H1 (cell line): ENCODE measurements at regions not wholly inside any gene's neighbourhood (a gene's known extent, or its start where the extent isn't known, plus 50 kb on each side); places are given as distances from the start of the nearest gene placed in this dataset.

Experiments
- CTCF ChIA-PET: fragments of 300-600 bp; sonication (Branson Sonifier 250); formaldehyde crosslinking; loops from one replicate; lab custom pipeline; 2021; ENCODE audit not compliant: partially characterized antibody; lab: Charles Lee
- POLR2A ChIA-PET: fragments of 300-600 bp; sonication (Branson Sonifier 250); formaldehyde crosslinking; loops from one replicate; lab custom pipeline; 2021; ENCODE audit warnings: inconsistent platforms; ENCODE audit not compliant: partially characterized antibody; lab: Charles Lee
- DNase-seq, 2 experiments: peaks; one replicate each; pipeline versions ENCODE4 v3.0.0 to v3.0.0-alpha.2; 2010 to 2022; ENCODE audit warnings: low spot score in 2 of 2, low read depth in 1 of 2, mixed read lengths in 1 of 2
- FAIRE-seq: peaks from 2 replicates; lab custom pipeline; 2011; peaks lifted over from hg19 to GRCh38; lab: Jason Lieb, UNC
- H2AFZ ChIP-seq: 2 replicates; pipeline ENCODE4 v1.8.1; 2012; ENCODE audit warnings: low read length, inconsistent platforms
- H2AK5ac ChIP-seq: 2 replicates; pipeline ENCODE4 v1.6.1; 2013; ENCODE audit warnings: low read depth, low read length
- H2BK120ac ChIP-seq: replicated peaks from 2 replicates; pipeline ENCODE3; 2013; ENCODE audit warnings: low read depth, low read length, inconsistent platforms
- H2BK12ac ChIP-seq: 2 replicates; pipeline ENCODE4 v1.6.1; 2013; ENCODE audit warnings: low read depth, low read length
- H2BK15ac ChIP-seq: 2 replicates; pipeline ENCODE4 v1.6.1; 2013; ENCODE audit warnings: low read length
- H2BK20ac ChIP-seq: 2 replicates; pipeline ENCODE4 v1.6.1; 2013; ENCODE audit warnings: low read length
- H2BK5ac ChIP-seq: 2 replicates; pipeline ENCODE4 v1.6.1; 2013; ENCODE audit warnings: low read depth, low read length
- H3K14ac ChIP-seq: 2 replicates; pipeline ENCODE4 v1.6.1; 2013; ENCODE audit warnings: inconsistent platforms; ENCODE audit not compliant: insufficient read length
- H3K18ac ChIP-seq: 2 replicates; pipeline ENCODE4 v1.6.1; 2013; ENCODE audit warnings: low read length; ENCODE audit errors: extremely low read depth
- H3K23ac ChIP-seq: 2 replicates; pipeline ENCODE4 v1.6.1; 2013; ENCODE audit warnings: inconsistent platforms; ENCODE audit not compliant: insufficient read length
- H3K23me2 ChIP-seq: 2 replicates; pipeline ENCODE4 v1.6.1; 2013; ENCODE audit warnings: low read depth, low read length
- H3K27ac ChIP-seq: 2 replicates; pipeline ENCODE4 v1.6.1; 2011; ENCODE audit warnings: low read depth, low read length, inconsistent platforms
- H3K27me3 ChIP-seq, 4 experiments: replicated peaks in 1 of 4; 1 replicate in 1 of 4; 2 replicates in 3 of 4; pipeline versions ENCODE4 v1.6.1 to v1.8.1; 2011 to 2013; ENCODE audit warnings: low read length in 3 of 4, mild to moderate bottlenecking in 3 of 4, inconsistent platforms in 2 of 4, mixed read lengths in 2 of 4, moderate library complexity in 1 of 4; ENCODE audit not compliant: control insufficient read depth in 3 of 4, insufficient read depth in 3 of 4; ENCODE audit errors: extremely low read depth in 1 of 4
- H3K36me3 ChIP-seq, 4 experiments: 2 replicates each; pipeline versions ENCODE4 v1.6.1 to v1.8.1; 2011 to 2013; ENCODE audit warnings: mild to moderate bottlenecking in 4 of 4, low read length in 3 of 4, moderate library complexity in 2 of 4, control low read depth in 1 of 4, inconsistent platforms in 1 of 4; ENCODE audit not compliant: insufficient read depth in 4 of 4, control insufficient read depth in 2 of 4
- H3K4ac ChIP-seq: replicated peaks from 2 replicates; pipeline ENCODE3; 2013; ENCODE audit warnings: low read length, low read depth, mixed read lengths, inconsistent platforms; ENCODE audit not compliant: insufficient read length
- H3K4me1 ChIP-seq, 4 experiments: replicated peaks in 1 of 4; 1 replicate in 1 of 4; 2 replicates in 3 of 4; pipeline versions ENCODE4 v1.6.1 to v1.8.1; 2011 to 2013; ENCODE audit warnings: low read length in 3 of 4, inconsistent platforms in 2 of 4, mixed read lengths in 1 of 4; ENCODE audit not compliant: insufficient read depth in 4 of 4, control insufficient read depth in 3 of 4
- H3K4me2 ChIP-seq, 2 experiments: 2 replicates each; pipeline versions ENCODE4 v1.6.1 to v1.8.1; 2011 to 2013; ENCODE audit warnings: low read depth in 2 of 2, low read length in 2 of 2, control low read depth in 1 of 2, inconsistent platforms in 1 of 2, mild to moderate bottlenecking in 1 of 2; ENCODE audit not compliant: insufficient read depth in 1 of 2
- H3K4me3 ChIP-seq, 4 experiments: fragments of 200-600, 300-600 bp in 1 of 4; sonication (generic), shearing (Covaris generic), sonication (Bioruptor Twin) in 1 of 4; 2 replicates each; pipeline versions ENCODE4 v1.5.1 to v1.8.1; 2011 to 2016; ENCODE audit warnings: low read length in 4 of 4, low read depth in 3 of 4, control low read depth in 2 of 4, inconsistent platforms in 2 of 4, mild to moderate bottlenecking in 2 of 4, mixed read lengths in 1 of 4, moderate library complexity in 1 of 4; ENCODE audit not compliant: insufficient read depth in 2 of 4; ENCODE audit errors: extremely low read depth in 1 of 4
- H3K56ac ChIP-seq: replicated peaks from 2 replicates; pipeline ENCODE3; 2013; ENCODE audit warnings: low read depth, mild to moderate bottlenecking, mixed read lengths, low read length, inconsistent platforms; ENCODE audit not compliant: insufficient read length
- H3K79me1 ChIP-seq: 2 replicates; pipeline ENCODE4 v1.6.1; 2013; ENCODE audit warnings: low read depth, low read length, control low read depth
- H3K79me2 ChIP-seq, 2 experiments: 2 replicates each; pipeline versions ENCODE4 v1.6.1 to v1.8.1; 2012 to 2013; ENCODE audit warnings: low read length in 2 of 2, mild to moderate bottlenecking in 2 of 2, inconsistent platforms in 1 of 2; ENCODE audit not compliant: insufficient read depth in 2 of 2, control insufficient read depth in 1 of 2
- H3K9ac ChIP-seq, 4 experiments: replicated peaks in 1 of 4; 1 replicate in 1 of 4; 2 replicates in 3 of 4; pipeline versions ENCODE4 v1.6.1 to v1.8.1; 2011 to 2013; ENCODE audit warnings: low read depth in 3 of 4, low read length in 3 of 4, control low read depth in 2 of 4, mild to moderate bottlenecking in 2 of 4, moderate library complexity in 2 of 4, inconsistent platforms in 1 of 4; ENCODE audit errors: extremely low read depth in 1 of 4
- H3K9me3 ChIP-seq, 2 experiments: 2 replicates each; pipeline versions ENCODE4 v1.6.1 to v1.8.1; 2012 to 2013; ENCODE audit warnings: mild to moderate bottlenecking in 2 of 2, moderate library complexity in 2 of 2, control low read depth in 1 of 2, inconsistent platforms in 1 of 2, low read depth in 1 of 2, low read length in 1 of 2, mixed read lengths in 1 of 2; ENCODE audit not compliant: insufficient read depth in 2 of 2
- H4K20me1 ChIP-seq, 2 experiments: replicated peaks in 1 of 2; 2 replicates each; pipeline versions ENCODE3 to v1.8.1; 2011 to 2013; ENCODE audit warnings: inconsistent platforms in 2 of 2, low read length in 2 of 2, mild to moderate bottlenecking in 1 of 2; ENCODE audit not compliant: insufficient read depth in 2 of 2, control insufficient read depth in 1 of 2
- H4K5ac ChIP-seq: 2 replicates; pipeline ENCODE4 v1.6.1; 2013; ENCODE audit warnings: low read length, low read depth, mixed read lengths, inconsistent platforms; ENCODE audit not compliant: insufficient read length
- H4K8ac ChIP-seq: 2 replicates; pipeline ENCODE4 v1.8.0; 2013; ENCODE audit warnings: mild to moderate bottlenecking, moderate library complexity, low read length, inconsistent platforms; ENCODE audit not compliant: insufficient read depth; ENCODE audit errors: extremely low read depth
- H4K91ac ChIP-seq: replicated peaks from 2 replicates; pipeline ENCODE3; 2013; ENCODE audit warnings: low read length, mixed read lengths, inconsistent platforms; ENCODE audit not compliant: insufficient read length
- EP300 ChIP-seq, 2 experiments: IDR thresholded peaks; 1 replicate in 1 of 2; 2 replicates in 1 of 2; pipeline ENCODE4 v1.6.1; 2011 to 2012; ENCODE audit warnings: low read depth in 2 of 2, low read length in 2 of 2, mild to moderate bottlenecking in 2 of 2, borderline replicate concordance in 1 of 2, inconsistent platforms in 1 of 2, moderate library complexity in 1 of 2
- HDAC6 ChIP-seq: IDR thresholded peaks from one replicate; pipeline ENCODE4 v1.7.1; 2012; ENCODE audit warnings: low read depth, mild to moderate bottlenecking, inconsistent platforms, low read length, moderate library complexity
- JUN ChIP-seq: IDR thresholded peaks from 2 replicates; pipeline ENCODE4 v1.6.1; 2011; ENCODE audit warnings: low read depth, mild to moderate bottlenecking, improper control_type of control experiment, low read length
- NANOG ChIP-seq: IDR thresholded peaks from 2 replicates; pipeline ENCODE4 v1.6.1; 2011; ENCODE audit warnings: low read length, low read depth, mild to moderate bottlenecking, inconsistent platforms; ENCODE audit not compliant: insufficient read depth, poor library complexity, severe bottlenecking
- POLR2AphosphoS5 ChIP-seq: IDR thresholded peaks from 2 replicates; pipeline ENCODE4 v1.6.1; 2011; ENCODE audit warnings: low read depth, low read length
- WGBS, 2 experiments: shearing (Covaris generic) in 1 of 2; methylation state at CpG; one replicate each; pipeline versions ENCODE4 v1.1.6 to v1.1.7; 2013 to 2015; ENCODE audit warnings: low lambda C conversion rate in 2 of 2, mixed read lengths in 2 of 2, inconsistent platforms in 1 of 2, low coverage in 1 of 2, missing lambda C conversion rate in 1 of 2; ENCODE audit not compliant: insufficient replicate concordance in 2 of 2, insufficient coverage in 1 of 2, insufficient read length in 1 of 2; ENCODE audit errors: extremely low coverage in 1 of 2, missing lambda C conversion rate in 1 of 2; 5-methylcytosine and 5-hydroxymethylcytosine counted together

DNA sequence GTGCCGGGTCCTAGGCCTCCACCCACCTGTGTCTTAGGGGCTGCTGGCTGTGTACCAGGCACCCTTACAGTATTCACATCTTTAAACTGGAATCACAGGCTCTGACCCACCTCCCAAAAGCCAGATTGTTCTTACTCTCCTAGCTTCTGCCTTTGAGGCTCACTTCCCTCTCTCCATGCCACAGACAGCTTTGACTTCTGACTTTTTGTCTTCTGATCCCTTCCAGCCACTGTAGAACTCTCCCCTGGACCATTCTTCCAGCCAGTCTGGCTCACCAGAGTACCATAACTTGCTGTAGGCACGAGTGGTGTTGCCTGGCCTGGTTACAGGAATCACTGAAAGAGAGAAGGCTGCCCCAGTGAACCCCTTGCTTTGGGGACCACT lies 58.1 kb upstream of the STUM start:
- no peak overlapping the region for H2BK20ac ChIP-seq
- no peak for FAIRE-seq
- no peak overlapping the region for H3K18ac ChIP-seq
- no peaks in the 10 kb centered on the region for H3K79me2 ChIP-seq
- no peak overlapping the region; the same call in 1 of the 2 replicates for H2BK12ac ChIP-seq
- H2AK5ac ChIP-seq, result 0 out of 2 replicates have a peak overlapping the region, but pooled peaks have one; percentile 5
- H3K79me1 ChIP-seq, result no peaks in the 10 kb centered on the region
- 78% methylated on average over 2 of the region's 2 CpGs; no CpG with 5 or more reads in 1 of the 2 experiments for whole genome bisulfite sequencing, 2 experiments
- TF ChIP-seq POLR2AphosphoS5 (no peak), HDAC6 (no peak), EP300 (IDR thresholded peaks at IDR 0.05; ENCODE audit: borderline replicate concordance in 1 of 2, low read depth in 2 of 2, low read length in 2 of 2) (no peak), NANOG (no peak), JUN (no peak)
- no peaks in the 10 kb centered on the region for H3K36me3 ChIP-seq
- H3K4me1 ChIP-seq, result peaks cover 0 to 5% (median 2%) of the 10 kb centered on the region in 4 experiments; a peak in 4 of 7 replicates
- no peak overlapping the region for H4K5ac ChIP-seq
- no peak overlapping the region for H2BK120ac ChIP-seq
- no peak overlapping the region for H3K9ac ChIP-seq
- no peak overlapping the region for H3K56ac ChIP-seq
- CTCF ChIA-PET, result interaction anchor here (0.7 to 3.2 kb wide), 10 partner anchors 10 to 80 kb away, joined by 3 to 11 read pairs (median 4); no protein-coding TSS in a partner anchor
- H2AFZ ChIP-seq, result no peak overlapping the region
- no peak overlapping the region for H2BK5ac ChIP-seq
- H3K27ac ChIP-seq, result no peak overlapping the region
- H2BK15ac ChIP-seq, result no peak overlapping the region
- no peak overlapping the region for H3K4me2 ChIP-seq
- no peak for DNase-seq
- H4K91ac ChIP-seq, result no peak overlapping the region
- H4K20me1 ChIP-seq, result no peaks in the 10 kb centered on the region
- no peaks in the 10 kb centered on the region for H3K9me3 ChIP-seq
- POLR2A ChIA-PET, result no interaction called here
- no peak overlapping the region for H3K4me3 ChIP-seq
- H3K14ac ChIP-seq, result no peak overlapping the region
- no peak overlapping the region for H3K23ac ChIP-seq
- no peaks in the 10 kb centered on the region for H3K23me2 ChIP-seq
- H3K27me3 ChIP-seq, result no peaks in the 10 kb centered on the region
- H4K8ac ChIP-seq, result no peak overlapping the region
- no peak overlapping the region for H3K4ac ChIP-seq
